ENCODE measurements at regions not wholly inside any gene's neighbourhood (a gene's known extent, or its start where the extent isn't known, plus 50 kb on each side); places are given as distances from the start of the nearest gene placed in this dataset.

- TF ChIP-seq CTCF (IDR thresholded peaks at IDR 0.05) (no peak), SIN3A (IDR thresholded peaks at IDR 0.05; ENCODE audit: borderline replicate concordance, insufficient read depth, low read depth, low read length) (no peak), REST (IDR thresholded peaks at IDR 0.05; ENCODE audit: insufficient read depth in 1 of 2, low read depth in 2 of 2, low read length in 1 of 2) (no peak), POLR2AphosphoS5 (IDR thresholded peaks at IDR 0.05; ENCODE audit: low read depth, low read length) (no peak)
These were observed 65.1 kb downstream of the PTGR3 start for GRCh38 chr18:75143851-75144250.

Data from Panc1 (cell line).